A673 (cell line): ENCODE measurements at regions not wholly inside any gene's neighbourhood (a gene's known extent, or its start where the extent isn't known, plus 50 kb on each side); places are given as distances from the start of the nearest gene placed in this dataset.

Experiments used
- EZH2 ChIP-seq: fragments of 200-600 bp; sonication (generic); IDR thresholded peaks from 2 replicates; pipeline ENCODE4 v1.6.1; 2017; ENCODE audit warnings: borderline replicate concordance, low read depth, mild to moderate bottlenecking, mixed read lengths, antibody characterized with exemption, low read length; ENCODE audit not compliant: poor library complexity, severe bottlenecking
- TF ChIP-seq, protein P1 (sequence below): fragments of 300-800, 200-600 bp; sonication (generic); conservative IDR thresholded peaks from 2 replicates; pipeline ENCODE4 v1.5.1; 2017; ENCODE audit warnings: low read depth, mild to moderate bottlenecking, antibody characterized with exemption, low read length, moderate library complexity, mixed read lengths

DNA sequence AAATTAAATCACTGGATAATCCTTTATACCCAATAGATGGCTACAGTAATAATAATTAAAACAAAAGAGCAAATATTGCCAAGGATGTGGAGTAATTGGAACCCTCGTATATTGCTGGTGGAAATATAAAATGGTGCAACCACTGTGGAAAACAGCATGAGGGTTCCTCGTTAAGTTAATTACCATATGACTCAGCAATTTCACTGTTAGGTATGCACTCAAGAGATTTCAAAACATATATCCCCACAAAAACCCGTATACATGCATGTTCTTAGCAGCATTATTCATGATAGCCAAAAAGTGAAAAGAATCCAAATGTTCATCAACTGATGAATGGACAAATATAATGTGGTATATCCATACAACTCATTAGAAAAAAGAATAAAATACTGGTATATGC is 103.3 kb downstream of the TEX13C start:
- TF ChIP-seq, protein P1, sequence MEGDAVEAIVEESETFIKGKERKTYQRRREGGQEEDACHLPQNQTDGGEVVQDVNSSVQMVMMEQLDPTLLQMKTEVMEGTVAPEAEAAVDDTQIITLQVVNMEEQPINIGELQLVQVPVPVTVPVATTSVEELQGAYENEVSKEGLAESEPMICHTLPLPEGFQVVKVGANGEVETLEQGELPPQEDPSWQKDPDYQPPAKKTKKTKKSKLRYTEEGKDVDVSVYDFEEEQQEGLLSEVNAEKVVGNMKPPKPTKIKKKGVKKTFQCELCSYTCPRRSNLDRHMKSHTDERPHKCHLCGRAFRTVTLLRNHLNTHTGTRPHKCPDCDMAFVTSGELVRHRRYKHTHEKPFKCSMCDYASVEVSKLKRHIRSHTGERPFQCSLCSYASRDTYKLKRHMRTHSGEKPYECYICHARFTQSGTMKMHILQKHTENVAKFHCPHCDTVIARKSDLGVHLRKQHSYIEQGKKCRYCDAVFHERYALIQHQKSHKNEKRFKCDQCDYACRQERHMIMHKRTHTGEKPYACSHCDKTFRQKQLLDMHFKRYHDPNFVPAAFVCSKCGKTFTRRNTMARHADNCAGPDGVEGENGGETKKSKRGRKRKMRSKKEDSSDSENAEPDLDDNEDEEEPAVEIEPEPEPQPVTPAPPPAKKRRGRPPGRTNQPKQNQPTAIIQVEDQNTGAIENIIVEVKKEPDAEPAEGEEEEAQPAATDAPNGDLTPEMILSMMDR, result no peak
- TF ChIP-seq EZH2, result no peak
